GM21390 (cell line): ENCODE measurements at regions not wholly inside any gene's neighbourhood (a gene's known extent, or its start where the extent isn't known, plus 50 kb on each side); places are given as distances from the start of the nearest gene placed in this dataset.
"Not testable (repeated sequence)": the region's sequence is repeated elsewhere in the genome, so short reads cannot be mapped to it uniquely, and the experiment has no call there.

Source experiments
- ATAC-seq: cut with Tn5 transposase; IDR thresholded peaks from one replicate; pipeline ENCODE4 v1.9.1; 2021; ENCODE audit not compliant: unreplicated experiment

- ATAC-seq, result no peak
These were observed 167.9 kb downstream of the INHBB start for GRCh38 chr2:120513776-120514357.

DNA sequence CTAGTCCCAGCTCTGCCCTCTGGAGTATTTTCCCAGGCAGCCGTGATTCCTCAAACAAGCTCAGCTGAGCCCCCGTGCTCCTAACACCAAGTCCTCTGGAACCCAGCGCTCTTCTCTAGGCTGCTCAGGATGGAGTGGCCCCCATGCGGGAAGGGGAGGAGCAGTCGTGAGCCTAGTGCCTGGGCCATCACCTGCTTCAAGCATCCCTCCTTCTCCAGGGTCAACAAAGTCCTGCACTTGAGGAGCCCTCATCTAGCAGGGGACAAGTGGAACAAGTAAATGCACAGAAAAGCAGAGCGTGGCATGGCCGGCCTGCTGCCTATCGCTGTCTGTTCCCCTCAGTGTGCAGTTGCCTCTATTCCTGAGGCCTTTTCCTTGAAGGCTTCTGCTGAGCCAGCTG lies 168.6 kb downstream of the INHBB start:
- ATAC-seq, result no peak

DNA sequence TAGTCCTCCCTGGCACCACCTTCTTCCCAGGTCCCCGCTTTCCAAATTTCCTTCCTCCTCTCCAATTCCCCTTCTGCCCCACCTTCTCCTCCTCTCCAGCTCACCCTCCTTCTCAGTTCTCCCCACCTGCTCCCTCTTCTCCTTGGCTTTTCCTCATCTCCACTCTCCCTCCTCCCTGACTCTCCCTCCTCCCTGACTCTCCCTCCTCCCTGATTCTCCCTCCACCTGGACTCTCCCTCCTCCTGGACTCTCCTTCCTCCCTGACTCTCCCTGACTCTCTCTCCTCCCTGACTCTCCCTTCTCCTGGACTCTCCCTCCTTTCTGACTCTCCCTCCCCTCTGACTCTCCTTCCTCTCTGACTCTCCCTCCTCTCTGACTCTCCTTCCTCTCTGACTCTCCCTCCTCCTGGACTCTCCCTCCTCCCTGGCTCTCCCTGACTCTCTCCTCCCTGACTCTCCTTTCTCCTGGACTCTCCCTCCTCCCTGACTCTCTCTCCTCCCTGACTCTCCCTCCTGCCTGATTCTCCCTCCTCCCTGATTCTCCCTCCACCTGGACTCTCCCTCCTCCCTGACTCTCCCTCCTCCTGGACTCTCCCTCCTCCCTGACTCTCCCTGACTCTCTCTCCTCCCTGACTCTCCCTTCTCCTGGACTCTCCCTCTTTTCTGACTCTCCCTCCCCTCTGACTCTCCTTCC lies 169.3 kb downstream of the INHBB start:
- ATAC-seq, result not testable (repeated sequence)

GRCh38 chr2:120515759-120516678 lies 170.1 kb downstream of the INHBB start:
- no peak for ATAC-seq

DNA sequence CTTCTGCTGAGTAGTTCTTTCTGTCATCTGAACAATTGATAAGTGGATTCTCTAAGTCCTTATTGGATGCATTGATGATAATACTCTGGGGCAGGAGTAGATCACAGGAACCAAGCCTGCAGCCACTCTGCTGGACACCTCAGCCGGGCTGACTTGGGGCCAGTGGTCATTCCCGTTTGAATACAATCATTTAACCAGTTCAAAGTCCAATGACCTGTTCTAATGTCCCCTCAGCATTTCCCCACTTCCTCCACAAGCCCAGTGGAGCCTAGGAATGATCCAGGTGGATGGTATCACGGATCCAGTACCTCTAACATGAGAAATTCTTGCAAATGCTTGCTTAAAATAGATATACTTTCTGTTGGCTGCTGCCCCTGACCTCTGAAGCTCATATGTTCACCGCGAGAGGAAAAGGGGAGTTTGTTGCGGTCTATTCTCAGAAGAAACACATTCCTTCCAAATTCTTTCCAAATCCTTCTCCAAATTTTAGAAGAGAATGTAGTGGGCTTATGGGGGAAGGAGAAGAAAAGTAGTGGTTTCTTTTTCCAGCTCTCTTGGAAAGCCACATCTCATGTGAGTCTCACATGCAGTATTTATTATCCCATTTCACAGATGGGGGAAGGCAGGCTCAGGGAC lies 170.9 kb downstream of the INHBB start:
- no peak for ATAC-seq

DNA sequence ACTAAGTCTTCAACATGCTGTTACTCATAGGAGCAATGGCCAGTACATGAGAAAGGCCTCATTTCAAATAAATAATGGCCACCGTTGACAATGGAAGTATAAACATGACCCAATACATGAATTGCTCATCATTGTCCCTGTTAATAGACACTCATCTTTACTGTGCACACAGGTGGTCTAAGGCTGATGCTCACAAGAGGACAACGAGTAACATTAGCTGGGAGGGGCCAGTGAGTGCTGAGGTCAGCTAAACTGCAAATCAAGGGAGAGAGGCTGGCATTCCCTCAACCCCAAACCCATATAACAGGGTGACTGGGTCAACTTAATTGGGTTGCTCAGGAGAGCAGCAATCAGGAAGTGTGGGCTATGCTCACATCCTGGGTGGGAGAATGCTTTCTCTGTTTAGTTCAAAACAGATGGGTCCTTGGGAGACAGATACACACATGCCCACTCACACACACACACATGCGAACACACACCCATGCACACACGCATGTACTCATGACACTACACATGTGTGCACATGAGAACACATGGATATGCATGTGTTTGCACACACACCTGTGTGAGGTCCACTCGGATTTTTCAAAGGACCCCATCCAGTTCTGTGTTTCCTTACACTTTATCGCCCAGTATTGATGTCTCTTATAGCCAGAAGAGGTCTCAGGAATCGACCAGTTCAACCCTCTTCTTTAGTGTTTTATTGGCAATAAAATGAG lies 172.0 kb downstream of the INHBB start:
- no peak for ATAC-seq

- ATAC-seq, result no peak
These were observed 172.9 kb downstream of the INHBB start for GRCh38 chr2:120518819-120519218.

- no peak for ATAC-seq
These were observed 173.5 kb downstream of the INHBB start for GRCh38 chr2:120519469-120519868.

DNA sequence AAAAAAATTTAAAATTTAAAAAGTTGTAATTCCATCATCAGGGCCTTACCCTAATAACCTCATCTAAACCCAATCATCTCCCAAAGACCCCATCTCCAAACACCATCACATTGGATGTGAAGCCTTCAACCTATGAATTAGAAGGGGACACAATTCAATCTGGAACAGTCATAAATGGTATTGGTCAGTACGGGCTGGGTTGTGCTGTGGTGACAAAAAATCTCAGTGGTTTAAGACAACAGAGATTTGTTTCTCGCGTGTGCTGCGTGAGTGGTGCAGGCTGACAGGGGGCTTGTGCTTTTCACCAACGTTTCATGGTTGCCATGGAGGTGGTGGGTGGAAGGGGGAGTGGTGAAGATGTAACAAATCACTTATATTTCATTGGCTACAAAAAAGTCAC lies 174.5 kb downstream of the INHBB start:
- ATAC-seq, result no peak

GRCh38 chr2:120520929-120521912 lies 175.3 kb downstream of the INHBB start:
- no peak for ATAC-seq

GRCh38 chr2:120522151-120522751 lies 176.3 kb downstream of the INHBB start:
- no peak for ATAC-seq

GRCh38 chr2:120523766-120524165 lies 177.8 kb downstream of the INHBB start:
- no peak for ATAC-seq

GRCh38 chr2:120524174-120524573 lies 178.2 kb downstream of the INHBB start:
- ATAC-seq, result no peak

DNA sequence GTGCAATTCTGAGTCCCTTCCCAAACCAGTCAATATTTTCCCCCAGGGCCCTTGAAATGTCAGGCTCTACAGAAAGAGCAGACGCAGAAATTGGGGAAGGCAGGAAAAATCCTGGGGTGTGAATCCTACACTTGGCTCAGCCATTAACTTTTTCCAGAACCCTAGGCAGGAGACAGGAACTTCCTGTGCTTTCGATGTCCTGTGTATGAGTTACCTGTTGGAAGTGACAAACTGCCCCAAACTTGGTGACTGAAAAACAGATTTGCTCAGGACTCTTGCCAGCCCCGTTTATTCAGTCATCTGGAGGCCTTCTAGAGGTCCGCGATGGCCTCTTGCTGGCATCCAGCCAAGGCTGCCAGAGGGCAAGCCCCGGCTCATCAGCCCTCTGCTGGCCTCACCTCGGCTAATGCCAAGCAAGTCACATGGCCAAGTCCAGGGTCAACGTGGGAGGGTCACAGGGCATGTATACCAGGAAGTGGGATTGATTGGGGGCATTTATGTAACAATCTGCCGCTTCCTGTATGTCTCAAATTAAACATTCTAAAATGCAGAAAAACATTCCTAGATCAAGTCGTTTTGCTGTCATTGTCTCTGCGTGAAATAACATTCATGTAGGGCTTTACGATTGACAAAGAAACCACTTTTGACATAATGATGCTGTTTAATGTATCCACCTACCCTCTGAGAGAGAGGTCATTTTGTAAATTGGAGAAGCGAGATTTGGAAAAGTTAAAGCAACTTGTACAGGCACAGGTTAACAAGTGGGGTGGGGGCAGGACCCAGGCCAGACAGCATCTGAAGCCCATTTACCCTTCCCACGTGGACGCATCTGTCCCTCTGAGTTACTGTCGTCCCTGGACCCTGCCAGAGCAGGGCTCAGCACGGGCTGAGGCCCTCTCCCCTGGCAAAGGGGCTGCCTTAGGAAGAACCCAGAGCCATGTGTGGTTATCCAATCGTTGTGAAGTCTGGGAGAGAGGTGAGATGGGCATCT lies 179.4 kb downstream of the INHBB start:
- ATAC-seq, result no peak

DNA sequence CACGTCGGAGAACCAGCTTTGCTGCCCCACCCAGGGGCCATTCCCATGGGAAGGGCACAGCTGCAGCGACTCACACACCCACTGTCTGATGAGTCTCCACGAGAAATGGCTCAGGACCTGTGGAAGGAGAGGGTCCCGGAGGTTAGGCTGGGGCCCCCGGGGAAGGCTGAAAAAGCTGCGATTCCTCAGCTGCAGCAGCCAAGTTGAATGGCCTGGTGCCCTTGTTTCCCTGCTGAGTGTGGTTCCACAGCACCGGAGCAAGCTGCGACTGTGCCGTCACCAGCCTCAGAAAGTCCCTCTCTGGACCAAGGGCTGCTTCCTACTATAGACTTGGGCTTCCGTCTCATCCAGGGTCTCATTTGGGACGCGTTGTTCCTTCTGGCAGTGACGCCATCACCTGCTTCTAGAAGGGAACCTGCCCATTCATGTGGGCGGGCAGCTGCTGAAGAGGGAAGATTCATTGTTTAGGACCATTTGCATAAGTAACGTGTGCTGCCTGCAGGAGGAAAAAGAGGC lies 180.2 kb downstream of the INHBB start:
- ATAC-seq, result no peak

GRCh38 chr2:120526997-120527945 lies 181.3 kb downstream of the INHBB start:
- no peak for ATAC-seq
